Lower leg skin (tissue), 3 donors: ENCODE measurements at regions not wholly inside any gene's neighbourhood (a gene's known extent, or its start where the extent isn't known, plus 50 kb on each side); places are given as distances from the start of the nearest gene placed in this dataset.

Source experiments
- CTCF ChIP-seq, 3 donors: fragments of 450-650 bp; IDR thresholded peaks; one replicate each; pipeline ENCODE4 v1.5.1; 2016; ENCODE audit warnings: antibody characterized with exemption in 3 of 3, mild to moderate bottlenecking in 3 of 3, moderate library complexity in 2 of 3
- POLR2A ChIP-seq, 2 donors: fragments of 450-650 bp; IDR thresholded peaks; one replicate each; pipeline ENCODE4 v1.6.1; 2016 to 2017; ENCODE audit warnings: antibody characterized with exemption in 2 of 2, mild to moderate bottlenecking in 1 of 2, moderate library complexity in 1 of 2

DNA sequence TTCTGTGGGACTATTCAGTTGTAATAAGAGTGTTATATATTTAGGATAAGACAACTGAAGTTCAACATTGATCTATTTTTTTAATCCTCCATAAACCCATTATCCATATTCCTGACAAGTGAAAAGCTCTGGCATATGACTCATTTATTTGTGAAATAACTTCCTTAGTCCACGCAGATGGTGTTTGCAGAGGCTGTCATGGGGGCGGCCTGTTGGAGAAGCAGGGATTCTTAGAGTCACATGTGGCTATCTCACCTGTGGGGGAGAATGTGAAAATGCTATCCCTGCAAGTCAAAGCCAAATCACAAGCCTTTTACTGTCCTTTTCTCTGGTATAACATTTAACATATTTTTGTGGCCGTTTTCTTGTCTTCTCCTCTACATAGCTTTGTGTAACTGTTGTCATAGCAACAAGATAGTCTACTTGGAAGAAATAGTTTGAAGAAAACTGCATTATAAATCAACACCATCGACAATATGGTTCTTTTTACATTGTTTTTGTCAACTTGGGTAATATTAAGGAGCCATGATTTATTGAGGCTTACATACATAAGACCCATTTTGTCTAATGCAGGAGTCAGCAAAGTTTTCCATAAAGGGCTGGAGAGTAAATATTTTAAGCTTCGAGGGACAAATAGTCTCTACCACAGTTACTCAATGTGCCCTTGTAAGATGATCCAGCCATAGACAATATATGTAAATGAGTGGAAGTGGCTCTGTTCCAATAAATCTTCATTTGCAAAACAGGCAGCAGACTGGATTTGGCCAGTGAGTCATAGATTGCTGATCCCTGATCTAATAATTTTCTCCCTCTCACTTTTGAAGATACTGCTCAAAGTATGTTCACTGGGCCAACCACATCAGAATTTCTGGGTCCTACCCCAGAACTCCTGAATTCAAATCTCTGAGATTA lies 395.0 kb downstream of the DTHD1 start:
- TF ChIP-seq CTCF (IDR thresholded peaks at IDR 0.05) (no peak), POLR2A (IDR thresholded peaks at IDR 0.05) (no peak)
